Mesendoderm (in vitro differentiated cells): ENCODE measurements at regions not wholly inside any gene's neighbourhood (a gene's known extent, or its start where the extent isn't known, plus 50 kb on each side); places are given as distances from the start of the nearest gene placed in this dataset.

Experiments
- DNase-seq: peaks from one replicate; pipeline ENCODE4 v3.0.0; 2013
- H2AK5ac ChIP-seq: 2 replicates; pipeline ENCODE4 v1.6.1; 2013; ENCODE audit warnings: low read length, inconsistent platforms
- H2BK120ac ChIP-seq: 2 replicates; pipeline ENCODE4 v1.6.1; 2013; ENCODE audit warnings: low read depth, mild to moderate bottlenecking, low read length, moderate library complexity, mixed read lengths
- H2BK15ac ChIP-seq: replicated peaks from 2 replicates; pipeline ENCODE4 v1.6.1; 2013; ENCODE audit warnings: low read depth, mild to moderate bottlenecking, moderate library complexity
- H2BK5ac ChIP-seq: 2 replicates; pipeline ENCODE4 v1.6.1; 2013; ENCODE audit warnings: low read length, inconsistent platforms
- H3K18ac ChIP-seq: 2 replicates; pipeline ENCODE4 v1.6.1; 2013; ENCODE audit warnings: mild to moderate bottlenecking, low read length, mixed read lengths
- H3K23ac ChIP-seq: one replicate; pipeline ENCODE4 v1.6.1; 2013; ENCODE audit warnings: low read length
- H3K27ac ChIP-seq: 2 replicates; pipeline ENCODE4 v1.5.1; 2013; ENCODE audit warnings: low read depth, mild to moderate bottlenecking, inconsistent platforms, low read length, moderate library complexity
- H3K27me3 ChIP-seq: 2 replicates; pipeline ENCODE4 v1.6.1; 2013; ENCODE audit warnings: low read length, control low read depth, mild to moderate bottlenecking, inconsistent platforms; ENCODE audit not compliant: insufficient read depth, poor library complexity
- H3K36me3 ChIP-seq: 2 replicates; pipeline ENCODE4 v1.6.1; 2013; ENCODE audit warnings: low read length, inconsistent platforms; ENCODE audit not compliant: control insufficient read depth, insufficient read depth
- H3K4ac ChIP-seq: one replicate; pipeline ENCODE4 v1.6.1; 2013; ENCODE audit warnings: low read depth, mild to moderate bottlenecking, low read length, moderate library complexity
- H3K4me1 ChIP-seq: 2 replicates; pipeline ENCODE4 v1.6.1; 2013; ENCODE audit warnings: low read depth, low read length, inconsistent platforms; ENCODE audit not compliant: control insufficient read depth
- H3K4me2 ChIP-seq: 2 replicates; pipeline ENCODE4 v1.6.1; 2013; ENCODE audit warnings: low read length
- H3K4me3 ChIP-seq: 2 replicates; pipeline ENCODE4 v1.5.1; 2013; ENCODE audit warnings: mild to moderate bottlenecking, low read length
- H3K56ac ChIP-seq: one replicate; pipeline ENCODE4 v1.6.1; 2013; ENCODE audit warnings: low read length
- H3K79me1 ChIP-seq: 2 replicates; pipeline ENCODE4 v1.6.1; 2013; ENCODE audit warnings: low read length, inconsistent platforms
- H3K79me2 ChIP-seq: 2 replicates; pipeline ENCODE4 v1.6.1; 2013; ENCODE audit warnings: mild to moderate bottlenecking, low read length; ENCODE audit not compliant: control insufficient read depth, insufficient read depth
- H3K9ac ChIP-seq: 2 replicates; pipeline ENCODE4 v1.6.1; 2013; ENCODE audit warnings: low read length, inconsistent platforms
- H4K5ac ChIP-seq: one replicate; pipeline ENCODE4 v1.6.1; 2013; ENCODE audit warnings: low read length
- H4K8ac ChIP-seq: one replicate; pipeline ENCODE4 v1.6.1; 2013; ENCODE audit warnings: low read depth, mild to moderate bottlenecking, control low read depth, low read length, moderate library complexity
- WGBS: extraction: QIAGEN DNeasy Blood & Tissue Kit; methylation state at CpG from one replicate; pipeline ENCODE4 v1.1.7; 2013; ENCODE audit warnings: low lambda C conversion rate, missing lambda C conversion rate; ENCODE audit not compliant: insufficient coverage; ENCODE audit errors: extremely low coverage; 5-methylcytosine and 5-hydroxymethylcytosine counted together

DNA sequence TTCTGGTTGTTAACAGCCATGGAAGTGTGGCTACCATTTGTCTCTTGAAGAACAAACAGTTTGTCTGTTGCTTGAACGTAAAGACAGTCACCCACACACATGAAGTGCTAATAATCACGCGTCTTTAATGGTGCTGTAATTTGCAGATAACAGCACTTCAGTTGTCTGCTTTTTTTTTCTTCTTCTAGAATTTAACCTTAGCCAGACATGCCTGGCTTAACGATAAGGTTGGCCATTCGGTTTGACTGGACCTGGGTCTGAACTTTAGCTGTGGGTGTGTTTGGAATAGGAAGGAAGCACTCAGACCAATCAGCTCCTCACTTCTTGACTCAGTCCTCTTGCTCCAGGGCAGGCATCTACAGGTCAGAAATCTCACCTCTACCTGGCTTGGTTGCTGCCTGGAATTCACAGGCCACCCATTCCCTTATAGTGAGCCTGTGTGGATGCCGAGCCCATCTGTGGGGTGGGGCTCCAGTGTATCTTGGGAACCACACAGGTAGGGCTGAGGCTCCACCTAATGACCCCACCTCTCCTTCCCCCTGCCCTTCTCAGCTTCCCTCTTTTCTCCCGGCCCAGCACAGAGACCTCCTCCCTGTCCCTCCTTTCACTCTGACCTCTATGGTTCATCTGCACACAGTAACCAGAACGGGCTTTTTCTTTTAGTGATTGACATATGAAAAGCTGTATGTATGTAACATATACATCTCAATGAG, 246.4 kb upstream of the PWP1 start:
- no peak overlapping the region for H3K4ac ChIP-seq
- peak; percentile 23 for DNase-seq
- WGBS: no CpG with 5 or more reads among the region's 8 CpGs

DNA sequence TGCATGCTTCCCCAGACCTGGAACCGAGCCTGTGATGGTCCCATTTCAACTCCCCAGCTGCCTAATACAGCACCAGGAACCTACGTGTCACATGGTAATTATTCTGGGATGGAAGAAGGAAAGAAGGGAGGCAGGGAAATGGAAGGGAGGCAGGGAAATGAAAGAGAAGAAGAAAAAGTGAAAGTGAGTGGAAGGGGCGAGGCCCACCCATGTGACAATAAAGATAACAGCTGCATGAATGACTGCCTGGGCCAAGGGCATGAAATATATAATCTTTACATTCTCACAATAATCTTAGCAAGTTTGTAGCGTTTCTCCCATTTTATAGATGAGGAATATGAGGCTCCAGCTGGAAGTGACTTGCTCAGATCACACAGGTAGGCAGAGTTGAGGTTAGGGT, 245.0 kb upstream of the PWP1 start:
- H4K5ac ChIP-seq: no peak overlapping the region
- no peak overlapping the region for H4K8ac ChIP-seq
- no peak overlapping the region for H2BK120ac ChIP-seq
- H3K56ac ChIP-seq: no peak overlapping the region
- H3K4me1 ChIP-seq: no peaks in the 10 kb centered on the region
- H3K4me2 ChIP-seq: no peak overlapping the region
- no peak overlapping the region for H3K18ac ChIP-seq
- no CpG with 5 or more reads among the region's 4 CpGs for WGBS
- H3K27ac ChIP-seq: no peak overlapping the region
- H3K27me3 ChIP-seq: no peaks in the 10 kb centered on the region
- no peak overlapping the region for H2BK15ac ChIP-seq
- no peak for DNase-seq
- no peak overlapping the region for H2BK5ac ChIP-seq
- H3K23ac ChIP-seq: no peak overlapping the region
- no peak overlapping the region for H3K9ac ChIP-seq
- H3K79me1 ChIP-seq: no peaks in the 10 kb centered on the region
- H3K4me3 ChIP-seq: no peak overlapping the region
- no peaks in the 10 kb centered on the region for H3K36me3 ChIP-seq
- H3K79me2 ChIP-seq: no peaks in the 10 kb centered on the region
- H2AK5ac ChIP-seq: no peak overlapping the region
- H3K4ac ChIP-seq: no peak overlapping the region

More for the DNA sequence above, 246.4 kb upstream of the PWP1 start:
- no peak overlapping the region for H2BK120ac ChIP-seq
- H3K56ac ChIP-seq: no peak overlapping the region
- H4K8ac ChIP-seq: no peak overlapping the region
- no peak overlapping the region for H3K23ac ChIP-seq
- H3K36me3 ChIP-seq: no peaks in the 10 kb centered on the region
- H2BK5ac ChIP-seq: no peak overlapping the region
- H3K27ac ChIP-seq: no peak overlapping the region
- H4K5ac ChIP-seq: no peak overlapping the region
- H3K79me1 ChIP-seq: no peaks in the 10 kb centered on the region
- H3K4me2 ChIP-seq: no peak overlapping the region
- no peaks in the 10 kb centered on the region for H3K79me2 ChIP-seq
- no peaks in the 10 kb centered on the region for H3K27me3 ChIP-seq
- no peak overlapping the region for H3K4me3 ChIP-seq
- no peaks in the 10 kb centered on the region for H3K4me1 ChIP-seq
- no peak overlapping the region for H3K18ac ChIP-seq
- no peak overlapping the region for H2BK15ac ChIP-seq
- no peak overlapping the region for H3K9ac ChIP-seq
- no peak overlapping the region for H2AK5ac ChIP-seq

DNA sequence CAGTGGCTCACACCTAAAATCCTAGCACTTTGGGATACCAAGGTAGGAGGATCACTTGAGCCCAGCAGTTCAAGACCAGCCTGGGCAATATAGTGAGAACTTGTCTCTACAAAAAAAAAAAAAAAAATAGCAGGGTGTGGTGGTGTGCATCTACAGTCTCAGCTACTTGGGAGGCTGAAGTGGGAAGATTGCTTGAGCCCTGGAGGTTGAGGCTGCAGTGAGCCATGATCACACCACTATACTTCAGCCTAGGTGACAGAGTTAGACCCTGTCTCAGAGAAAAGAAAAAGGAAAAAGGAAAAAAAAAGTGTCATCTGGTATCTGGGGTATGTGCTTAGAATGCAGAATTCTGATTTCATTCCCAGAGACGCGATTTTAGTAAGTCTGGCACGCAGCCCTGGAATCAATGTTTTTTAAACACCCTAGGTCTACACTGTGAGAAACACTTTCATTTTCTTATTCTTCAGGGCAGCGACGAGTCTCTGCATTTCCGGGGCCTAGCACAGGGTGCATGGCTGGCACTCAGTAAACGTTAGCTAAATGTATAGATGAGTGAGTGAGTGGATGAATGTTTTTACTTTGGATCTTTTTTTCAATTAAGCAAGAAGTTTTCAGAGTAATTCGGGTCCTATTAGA, 243.8 kb upstream of the PWP1 start:
- H2BK15ac ChIP-seq: no peak overlapping the region
- no peak overlapping the region for H2BK120ac ChIP-seq
- no peak overlapping the region for H3K4me3 ChIP-seq
- H2BK5ac ChIP-seq: no peak overlapping the region
- H3K27me3 ChIP-seq: no peaks in the 10 kb centered on the region
- no peak for DNase-seq
- no peak overlapping the region for H3K27ac ChIP-seq
- H3K4ac ChIP-seq: no peak overlapping the region
- no peaks in the 10 kb centered on the region for H3K36me3 ChIP-seq
- H2AK5ac ChIP-seq: no peak overlapping the region
- H4K8ac ChIP-seq: no peak overlapping the region
- H3K4me1 ChIP-seq: no peaks in the 10 kb centered on the region
- H4K5ac ChIP-seq: no peak overlapping the region
- no peak overlapping the region for H3K4me2 ChIP-seq
- no peaks in the 10 kb centered on the region for H3K79me1 ChIP-seq
- no peak overlapping the region for H3K9ac ChIP-seq
- H3K79me2 ChIP-seq: no peaks in the 10 kb centered on the region
- no peak overlapping the region for H3K23ac ChIP-seq
- no CpG with 5 or more reads among the region's 8 CpGs for WGBS
- H3K18ac ChIP-seq: no peak overlapping the region
- no peak overlapping the region for H3K56ac ChIP-seq

- H3K18ac ChIP-seq: no peak overlapping the region
- no peak overlapping the region for H3K56ac ChIP-seq
- H3K79me1 ChIP-seq: no peaks in the 10 kb centered on the region
- H3K4me1 ChIP-seq: no peaks in the 10 kb centered on the region
- no CpG with 5 or more reads among the region's 7 CpGs for WGBS
- no peak overlapping the region for H3K4me2 ChIP-seq
- H3K4ac ChIP-seq: no peak overlapping the region
- no peak overlapping the region for H2BK15ac ChIP-seq
- DNase-seq: no peak
- H2BK120ac ChIP-seq: no peak overlapping the region
- no peaks in the 10 kb centered on the region for H3K36me3 ChIP-seq
- no peak overlapping the region for H3K27ac ChIP-seq
- no peak overlapping the region for H4K5ac ChIP-seq
- H4K8ac ChIP-seq: no peak overlapping the region
- no peaks in the 10 kb centered on the region for H3K27me3 ChIP-seq
- H2BK5ac ChIP-seq: no peak overlapping the region
- H3K79me2 ChIP-seq: no peaks in the 10 kb centered on the region
- H2AK5ac ChIP-seq: no peak overlapping the region
- H3K9ac ChIP-seq: no peak overlapping the region
- no peak overlapping the region for H3K23ac ChIP-seq
- H3K4me3 ChIP-seq: no peak overlapping the region
Measured at GRCh38 chr12:107442326-107442987, 243.1 kb upstream of the PWP1 start.

GRCh38 chr12:107443320-107444090, 242.1 kb upstream of the PWP1 start:
- no peak overlapping the region for H4K5ac ChIP-seq
- no peak overlapping the region for H3K4ac ChIP-seq
- no peaks in the 10 kb centered on the region for H3K79me2 ChIP-seq
- H3K27ac ChIP-seq: no peak overlapping the region
- H4K8ac ChIP-seq: no peak overlapping the region
- no peak overlapping the region for H2AK5ac ChIP-seq
- H3K23ac ChIP-seq: no peak overlapping the region
- no peak for DNase-seq
- no peaks in the 10 kb centered on the region for H3K79me1 ChIP-seq
- no peak overlapping the region for H2BK15ac ChIP-seq
- no peak overlapping the region for H3K9ac ChIP-seq
- no peaks in the 10 kb centered on the region for H3K36me3 ChIP-seq
- H3K27me3 ChIP-seq: no peaks in the 10 kb centered on the region
- H2BK5ac ChIP-seq: no peak overlapping the region
- no peak overlapping the region for H3K4me2 ChIP-seq
- no peak overlapping the region for H2BK120ac ChIP-seq
- H3K4me1 ChIP-seq: no peaks in the 10 kb centered on the region
- no peak overlapping the region for H3K4me3 ChIP-seq
- H3K18ac ChIP-seq: no peak overlapping the region
- H3K56ac ChIP-seq: no peak overlapping the region
- no CpG with 5 or more reads among the region's 10 CpGs for WGBS
